ENCODE measurements at regions not wholly inside any gene's neighbourhood (a gene's known extent, or its start where the extent isn't known, plus 50 kb on each side); places are given as distances from the start of the nearest gene placed in this dataset.

GRCh38 chr3:182612332-182612731, 181.0 kb upstream of the ATP11B start:
- H3K27ac ChIP-seq (replicated peaks in 1 of 4), result no peak overlapping the region
- 87% methylated on average over 3 of the region's 3 CpGs for WGBS
- no peaks in the 10 kb centered on the region for H3K9me3 ChIP-seq
- H3K4me3 ChIP-seq, result no peak overlapping the region
- intact Hi-C loops (cut with DNase I), result no loop called here
- DNase-seq (ENCODE audit: extremely low spot score), result no peak
- H3K27me3 ChIP-seq, result peaks cover 0 to 4% (median 0%) of the 10 kb centered on the region in 4 donors
- no peaks in the 10 kb centered on the region for H3K36me3 ChIP-seq
- H3K4me1 ChIP-seq, result no peaks in the 10 kb centered on the region
- TF ChIP-seq CTCF (IDR thresholded peaks at IDR 0.05), result no peak

GRCh38 chr3:182617500-182617899, 175.8 kb upstream of the ATP11B start:
- Histone ChIP-seq H3K9me3 (no peaks in the 10 kb centered on the region), H3K4me3 (no peak overlapping the region), H3K36me3 (no peaks in the 10 kb centered on the region), H3K27ac (replicated peaks in 1 of 4) (no peak overlapping the region), H3K4me1 (no peaks in the 10 kb centered on the region), H3K27me3 (no peaks in the 10 kb centered on the region)
- DNase-seq (ENCODE audit: extremely low spot score), result no peak
- intact Hi-C loops (cut with DNase I), result no loop called here
- TF ChIP-seq EP300 (IDR thresholded peaks at IDR 0.05) (no peak), CTCF (IDR thresholded peaks at IDR 0.05) (no peak), POLR2AphosphoS5 (IDR thresholded peaks at IDR 0.05) (no peak), POLR2A (IDR thresholded peaks at IDR 0.05; ENCODE audit: low read depth) (no peak)
- WGBS, result 79% methylated on average over 4 of the region's 4 CpGs

- no peaks in the 10 kb centered on the region for H3K27me3 ChIP-seq
- no peaks in the 10 kb centered on the region for H3K36me3 ChIP-seq
- H3K4me1 ChIP-seq, result no peaks in the 10 kb centered on the region
- no peak overlapping the region for H3K27ac ChIP-seq (replicated peaks in 1 of 4)
- no peak for TF ChIP-seq POLR2AphosphoS5 (IDR thresholded peaks at IDR 0.05)
- peak in 1 of 3 experiments; percentile 50 for TF ChIP-seq CTCF (IDR thresholded peaks at IDR 0.05)
- no peak for DNase-seq (ENCODE audit: extremely low spot score)
- H3K9me3 ChIP-seq, result no peaks in the 10 kb centered on the region
- WGBS, result 41% methylated on average over 8 of the region's 8 CpGs
- H3K4me3 ChIP-seq, result no peak overlapping the region
- intact Hi-C loops (cut with DNase I), result no loop called here
Observed at GRCh38 chr3:182618085-182618732, 175.1 kb upstream of the ATP11B start.

- no peak for DNase-seq (ENCODE audit: extremely low spot score)
- TF ChIP-seq EP300 (IDR thresholded peaks at IDR 0.05), result no peak
- TF ChIP-seq POLR2AphosphoS5 (IDR thresholded peaks at IDR 0.05), result no peak
- no peak for TF ChIP-seq CTCF (IDR thresholded peaks at IDR 0.05)
- no peak for TF ChIP-seq POLR2A (IDR thresholded peaks at IDR 0.05; ENCODE audit: low read depth)
Observed at GRCh38 chr3:182618981-182619591, 174.2 kb upstream of the ATP11B start.

More at GRCh38 chr3:182618981-182619591, 174.2 kb upstream of the ATP11B start:
- no peaks in the 10 kb centered on the region for H3K27me3 ChIP-seq
- no peaks in the 10 kb centered on the region for H3K4me1 ChIP-seq
- no peaks in the 10 kb centered on the region for H3K36me3 ChIP-seq
- no peak overlapping the region for H3K4me3 ChIP-seq
- no peak overlapping the region for H3K27ac ChIP-seq (replicated peaks in 1 of 4)
- no peaks in the 10 kb centered on the region for H3K9me3 ChIP-seq
- 84% methylated on average over 9 of the region's 9 CpGs for WGBS
- intact Hi-C loops (cut with DNase I), result no loop called here

Measured in esophagus muscularis mucosa (tissue), 4 donors.